ENCODE measurements at regions not wholly inside any gene's neighbourhood (a gene's known extent, or its start where the extent isn't known, plus 50 kb on each side); places are given as distances from the start of the nearest gene placed in this dataset.
"Not testable (repeated sequence)": the region's sequence is repeated elsewhere in the genome, so short reads cannot be mapped to it uniquely, and the experiment has no call there.

- no peak for DNase-seq
Observed at GRCh38 chr16:75929046-75929445, 202.8 kb upstream of the CPHXL start.

GRCh38 chr16:75931043-75931442, 204.8 kb upstream of the CPHXL start:
- no peak for DNase-seq

GRCh38 chr16:75931970-75932369, 205.7 kb upstream of the CPHXL start:
- no peak for DNase-seq

- no peak for DNase-seq
Observed at GRCh38 chr16:75938818-75939217, 212.5 kb upstream of the CPHXL start.

GRCh38 chr16:75942351-75942750, 216.1 kb upstream of the CPHXL start:
- DNase-seq = no peak

GRCh38 chr16:75942936-75943335, 216.6 kb upstream of the CPHXL start:
- no peak for DNase-seq

- no peak for DNase-seq
Observed at GRCh38 chr16:75943705-75944514, 217.6 kb upstream of the CPHXL start.

GRCh38 chr16:75945916-75946457, 219.7 kb upstream of the CPHXL start:
- DNase-seq = no peak

GRCh38 chr16:75947626-75948239, 221.4 kb upstream of the CPHXL start:
- no peak for DNase-seq

GRCh38 chr16:75948441-75948840, 222.2 kb upstream of the CPHXL start:
- DNase-seq = no peak

GRCh38 chr16:75948886-75949285, 222.6 kb upstream of the CPHXL start:
- DNase-seq = no peak

- no peak for DNase-seq
Observed at GRCh38 chr16:75952124-75952523, 225.8 kb upstream of the CPHXL start.

- no peak for DNase-seq
Observed at GRCh38 chr16:75957870-75958269, 231.6 kb upstream of the CPHXL start.

- no peak for DNase-seq
Observed at GRCh38 chr16:75965504-75966374, 239.4 kb upstream of the CPHXL start.

- DNase-seq = not testable (repeated sequence)
Observed at GRCh38 chr16:75969120-75969519, 242.8 kb upstream of the CPHXL start.

GRCh38 chr16:75971334-75971733, 245.0 kb upstream of the CPHXL start:
- no peak for DNase-seq

GRCh38 chr16:75983296-75983695, 257.0 kb upstream of the CPHXL start:
- no peak for DNase-seq

- no peak for DNase-seq
Observed at GRCh38 chr16:75983741-75984381, 257.6 kb upstream of the CPHXL start.

- no peak for DNase-seq
Observed at GRCh38 chr16:75987323-75987722, 261.0 kb upstream of the CPHXL start.

- no peak for DNase-seq
Observed at GRCh38 chr16:75996491-75996890, 270.2 kb upstream of the CPHXL start.

- DNase-seq = no peak
Observed at GRCh38 chr16:75997606-75998005, 271.3 kb upstream of the CPHXL start.

GRCh38 chr16:76007645-76008044, 269.6 kb upstream of the CNTNAP4 start:
- DNase-seq = no peak

- DNase-seq = no peak
Observed at GRCh38 chr16:76023835-76024234, 253.4 kb upstream of the CNTNAP4 start.
